Esophagus squamous epithelium (tissue), 5 donors: ENCODE measurements at regions not wholly inside any gene's neighbourhood (a gene's known extent, or its start where the extent isn't known, plus 50 kb on each side); places are given as distances from the start of the nearest gene placed in this dataset.

Experiments
- DNase-seq: peaks from one replicate; lab custom pipeline; 2025; lab: John Stamatoyannopoulos, UW
- H3K27ac ChIP-seq, 4 donors: fragments of 200-600 bp; sonication (generic); one replicate each; pipeline ENCODE4 v1.5.1; 2016 to 2019; ENCODE audit warnings: mild to moderate bottlenecking in 1 of 4
- H3K27me3 ChIP-seq, 4 donors: fragments of 200-600 bp; sonication (generic); 1 replicate in 3 of 4; 2 replicates in 1 of 4; pipeline versions ENCODE4 v1.5.1 to v1.6.0; 2017 to 2021; ENCODE audit warnings: antibody characterized with exemption in 1 of 4
- H3K36me3 ChIP-seq, 3 donors: fragments of 200-600 bp; sonication (generic); one replicate each; pipeline ENCODE4 v1.5.1; 2016 to 2019
- H3K4me1 ChIP-seq, 3 donors: fragments of 200-600 bp; sonication (generic); one replicate each; pipeline ENCODE4 v1.5.1; 2017 to 2019
- H3K4me3 ChIP-seq, 4 donors: fragments of 200-600 bp; sonication (generic); 1 replicate in 3 of 4; 2 replicates in 1 of 4; pipeline ENCODE4 v1.5.1; 2016 to 2019; ENCODE audit warnings: mild to moderate bottlenecking in 2 of 4, moderate library complexity in 1 of 4
- H3K9me3 ChIP-seq, 3 donors: fragments of 200-600 bp; sonication (generic); one replicate each; pipeline ENCODE4 v1.5.1; 2016 to 2019
- POLR2A ChIP-seq, 4 donors: fragments of 450-650 bp; IDR thresholded peaks; one replicate each; pipeline ENCODE4 v1.6.1; 2017; ENCODE audit warnings: antibody characterized with exemption in 4 of 4, mild to moderate bottlenecking in 4 of 4, moderate library complexity in 3 of 4
- whole genome bisulfite sequencing, 2 donors: methylation state at CpG; one replicate each; pipeline ENCODE4 v1.1.5; 2018; 5-methylcytosine and 5-hydroxymethylcytosine counted together
- intact Hi-C: fragments of 100-400 bp; cut with DNase I; formaldehyde crosslinking; loops from one replicate; pipeline ENCODE4 v1.15.0; 2022
- TF ChIP-seq, protein P1 (sequence below), 6 experiments: fragments of 450-650 bp in 4 of 6; fragments of 200-600 bp in 2 of 6; sonication (generic) in 2 of 6; IDR thresholded peaks; one replicate each; pipeline ENCODE4 v1.5.1; 2016 to 2019; ENCODE audit warnings: antibody characterized with exemption in 6 of 6, mild to moderate bottlenecking in 4 of 6, moderate library complexity in 4 of 6
- donor health status: DM: yes; HTN: yes; CAD: no.

DNA sequence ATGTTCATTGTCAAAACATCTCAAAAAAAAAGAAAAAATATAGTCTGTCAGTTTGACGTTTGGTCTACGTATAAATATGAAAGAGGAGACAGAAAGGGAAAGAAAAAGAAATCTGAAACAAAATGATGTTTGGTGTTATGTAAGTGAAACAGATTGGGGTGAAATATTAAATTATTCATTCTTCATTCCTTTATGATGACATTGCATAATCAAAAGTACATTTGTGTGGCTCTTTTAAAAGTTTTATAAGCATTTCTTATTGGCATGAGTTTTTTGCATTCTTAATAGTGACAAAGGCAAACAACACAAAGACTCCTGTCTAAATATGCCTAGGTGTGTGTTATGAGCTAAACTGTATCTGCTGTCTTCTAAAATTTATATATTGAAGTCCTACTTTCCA is 232.6 kb downstream of the EFNB2 start:
- TF ChIP-seq POLR2A (IDR thresholded peaks at IDR 0.05), result no peak
- TF ChIP-seq, protein P1, sequence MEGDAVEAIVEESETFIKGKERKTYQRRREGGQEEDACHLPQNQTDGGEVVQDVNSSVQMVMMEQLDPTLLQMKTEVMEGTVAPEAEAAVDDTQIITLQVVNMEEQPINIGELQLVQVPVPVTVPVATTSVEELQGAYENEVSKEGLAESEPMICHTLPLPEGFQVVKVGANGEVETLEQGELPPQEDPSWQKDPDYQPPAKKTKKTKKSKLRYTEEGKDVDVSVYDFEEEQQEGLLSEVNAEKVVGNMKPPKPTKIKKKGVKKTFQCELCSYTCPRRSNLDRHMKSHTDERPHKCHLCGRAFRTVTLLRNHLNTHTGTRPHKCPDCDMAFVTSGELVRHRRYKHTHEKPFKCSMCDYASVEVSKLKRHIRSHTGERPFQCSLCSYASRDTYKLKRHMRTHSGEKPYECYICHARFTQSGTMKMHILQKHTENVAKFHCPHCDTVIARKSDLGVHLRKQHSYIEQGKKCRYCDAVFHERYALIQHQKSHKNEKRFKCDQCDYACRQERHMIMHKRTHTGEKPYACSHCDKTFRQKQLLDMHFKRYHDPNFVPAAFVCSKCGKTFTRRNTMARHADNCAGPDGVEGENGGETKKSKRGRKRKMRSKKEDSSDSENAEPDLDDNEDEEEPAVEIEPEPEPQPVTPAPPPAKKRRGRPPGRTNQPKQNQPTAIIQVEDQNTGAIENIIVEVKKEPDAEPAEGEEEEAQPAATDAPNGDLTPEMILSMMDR (IDR thresholded peaks at IDR 0.05), result no peak
- no peak for DNase-seq
- Histone ChIP-seq H3K4me3 (no peak overlapping the region), H3K9me3 (no peaks in the 10 kb centered on the region), H3K27me3 (no peaks in the 10 kb centered on the region), H3K36me3 (no peaks in the 10 kb centered on the region), H3K27ac (no peak overlapping the region), H3K4me1 (peaks cover 0 to 7% (median 0%) of the 10 kb centered on the region in 3 donors)
- WGBS, 2 donors, result 67 to 74% methylated on average over 2 of the region's 2 CpGs
- intact Hi-C loops, result no loop called here

DNA sequence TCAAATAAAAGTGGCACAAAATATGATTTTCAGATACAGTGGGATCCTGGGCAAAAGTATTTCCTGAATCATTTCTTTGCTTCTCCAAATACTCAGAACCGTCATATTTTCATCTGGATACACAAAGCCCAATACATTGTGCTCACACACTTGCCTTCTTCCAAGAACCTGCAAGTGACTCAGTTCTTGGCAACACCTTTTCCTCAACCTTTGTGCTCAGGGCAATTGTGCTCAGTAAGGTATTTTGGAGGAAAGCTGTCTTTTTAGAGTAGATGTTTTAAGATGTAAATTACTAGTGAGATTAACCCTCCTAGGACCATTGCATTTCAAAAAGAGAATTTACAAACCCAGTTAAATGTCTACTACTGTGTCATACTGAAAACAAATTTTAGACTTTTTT is 233.5 kb downstream of the EFNB2 start:
- intact Hi-C loops, result no loop called here

DNA sequence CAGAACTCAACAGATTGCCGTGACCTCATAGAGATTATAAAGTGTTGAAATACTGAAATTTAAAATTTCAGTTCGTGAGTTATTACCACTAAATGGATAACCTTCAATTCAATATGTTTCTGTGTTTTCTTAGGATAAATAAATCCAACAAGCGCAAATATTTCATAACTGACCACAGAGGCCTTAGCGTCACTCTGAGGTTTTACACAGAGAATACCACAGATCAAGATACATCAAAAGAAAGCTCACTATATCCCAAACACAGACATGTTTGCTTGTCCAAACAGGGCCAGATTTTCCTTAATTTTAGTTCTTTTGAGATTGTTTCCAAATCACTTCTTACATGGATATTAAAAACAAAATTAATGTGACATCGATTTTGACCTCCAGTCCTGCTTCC is 235.8 kb downstream of the EFNB2 start:
- intact Hi-C loops, result no loop called here
- H3K36me3 ChIP-seq, result no peaks in the 10 kb centered on the region
- no peaks in the 10 kb centered on the region for H3K9me3 ChIP-seq
- no peak overlapping the region for H3K27ac ChIP-seq
- no peak for TF ChIP-seq POLR2A (IDR thresholded peaks at IDR 0.05)
- TF ChIP-seq, protein P1 (IDR thresholded peaks at IDR 0.05), result no peak
- no peak overlapping the region for H3K4me3 ChIP-seq
- DNase-seq, result no peak
- WGBS, 2 donors, result 82 to 83% methylated on average over 5 of the region's 5 CpGs
- H3K4me1 ChIP-seq, result peaks cover 0 to 7% (median 0%) of the 10 kb centered on the region in 3 donors
- no peaks in the 10 kb centered on the region for H3K27me3 ChIP-seq

More for the DNA sequence above, 233.5 kb downstream of the EFNB2 start:
- TF ChIP-seq POLR2A (IDR thresholded peaks at IDR 0.05), result no peak
- TF ChIP-seq, protein P1 (IDR thresholded peaks at IDR 0.05), result no peak
- Histone ChIP-seq H3K36me3 (no peaks in the 10 kb centered on the region), H3K9me3 (no peaks in the 10 kb centered on the region), H3K27me3 (no peaks in the 10 kb centered on the region), H3K4me3 (no peak overlapping the region), H3K27ac (no peak overlapping the region), H3K4me1 (peaks cover 0 to 7% (median 0%) of the 10 kb centered on the region in 3 donors)
- WGBS, 2 donors, result 20 to 35% methylated on average over 1 of the region's 1 CpG
- no peak for DNase-seq

DNA sequence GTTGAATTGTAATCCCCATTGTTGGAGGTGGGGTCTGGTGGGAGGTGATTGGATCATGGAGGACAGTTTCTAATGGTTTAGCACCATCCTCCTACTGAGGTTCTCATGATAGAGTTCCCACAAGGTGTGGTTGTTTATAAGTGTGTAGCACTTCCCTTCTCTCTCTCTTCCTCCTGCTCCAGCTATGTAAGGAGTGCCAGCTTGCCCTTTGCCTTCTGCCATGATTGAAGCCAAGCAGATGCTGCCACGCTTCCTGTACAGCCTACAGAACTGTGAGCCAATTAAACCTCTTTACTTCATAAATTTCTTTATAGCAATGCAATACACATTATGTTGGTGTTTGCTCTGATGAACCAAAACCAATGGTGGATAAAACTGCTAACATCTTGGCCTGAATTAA is 238.2 kb downstream of the EFNB2 start:
- Histone ChIP-seq H3K9me3 (no peaks in the 10 kb centered on the region), H3K4me3 (no peak overlapping the region), H3K27ac (no peak overlapping the region), H3K4me1 (peaks cover 0 to 6% (median 0%) of the 10 kb centered on the region in 3 donors), H3K27me3 (no peaks in the 10 kb centered on the region), H3K36me3 (no peaks in the 10 kb centered on the region)
- no peak for DNase-seq
- 77 to 83% methylated on average over 1 of the region's 1 CpG for WGBS, 2 donors
- intact Hi-C loops, result no loop called here
- TF ChIP-seq, protein P1 (IDR thresholded peaks at IDR 0.05), result no peak
- TF ChIP-seq POLR2A (IDR thresholded peaks at IDR 0.05), result no peak

DNA sequence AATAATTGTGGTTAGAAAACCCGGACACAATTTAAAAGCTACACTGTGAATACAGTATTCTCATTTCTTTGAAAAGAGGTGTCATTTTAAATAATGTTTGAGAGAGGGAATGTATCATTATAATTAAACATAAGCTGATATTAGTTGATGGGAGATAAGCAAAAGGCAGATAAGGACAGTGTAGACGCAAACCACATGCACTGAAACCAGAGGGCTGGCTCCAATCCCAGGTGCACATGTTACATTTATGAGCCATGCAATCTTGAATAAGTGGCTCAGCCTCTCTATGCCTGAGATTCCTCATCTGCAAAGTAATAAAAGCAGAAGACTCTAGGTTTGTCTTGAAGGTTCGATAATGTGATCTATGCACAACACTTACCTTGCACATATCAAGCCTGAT is 238.7 kb downstream of the EFNB2 start:
- peaks cover 0 to under 1% (median 0%) of the 10 kb centered on the region in 3 donors for H3K4me1 ChIP-seq
- TF ChIP-seq, protein P1 (IDR thresholded peaks at IDR 0.05), result no peak
- no peak for TF ChIP-seq POLR2A (IDR thresholded peaks at IDR 0.05)
- WGBS, 2 donors, result 78 to 84% methylated on average over 3 of the region's 3 CpGs
- no peak for DNase-seq
- no peak overlapping the region for H3K27ac ChIP-seq
- intact Hi-C loops, result no loop called here
- no peaks in the 10 kb centered on the region for H3K36me3 ChIP-seq
- H3K4me3 ChIP-seq, result no peak overlapping the region
- no peaks in the 10 kb centered on the region for H3K27me3 ChIP-seq
- no peaks in the 10 kb centered on the region for H3K9me3 ChIP-seq
